KMS-11 (cell line): ENCODE measurements at regions not wholly inside any gene's neighbourhood (a gene's known extent, or its start where the extent isn't known, plus 50 kb on each side); places are given as distances from the start of the nearest gene placed in this dataset.

ENCODE experiments used
- H2AFZ ChIP-seq: fragments of 200-600 bp; sonication (generic); 2 replicates; pipeline ENCODE4 v1.6.1; 2016; ENCODE audit warnings: antibody characterized with exemption, mixed run types, low read depth
- H3K27ac ChIP-seq: fragments of 200-600 bp; sonication (generic); 2 replicates; pipeline ENCODE4 v1.6.1; 2016; ENCODE audit warnings: mild to moderate bottlenecking, mixed run types
- H3K27me3 ChIP-seq: fragments of 200-600 bp; sonication (generic); 2 replicates; pipeline ENCODE4 v1.6.1; 2017; ENCODE audit warnings: mild to moderate bottlenecking, low read depth, mixed run types, moderate library complexity; ENCODE audit not compliant: insufficient read depth
- H3K36me3 ChIP-seq: fragments of 200-600 bp; sonication (generic); 2 replicates; pipeline ENCODE4 v1.6.1; 2017; ENCODE audit warnings: mild to moderate bottlenecking, mixed run types; ENCODE audit not compliant: insufficient read depth
- H3K4me1 ChIP-seq: fragments of 200-600 bp; sonication (generic); 2 replicates; pipeline ENCODE4 v1.6.1; 2016; ENCODE audit warnings: mild to moderate bottlenecking, low read depth, mixed run types; ENCODE audit not compliant: poor library complexity, severe bottlenecking
- H3K4me2 ChIP-seq: fragments of 200-600 bp; sonication (generic); 2 replicates; pipeline ENCODE4 v1.7.0; 2016; ENCODE audit warnings: mild to moderate bottlenecking, mixed run types
- H3K4me3 ChIP-seq: fragments of 200-600 bp; sonication (generic); IDR thresholded peaks from 2 replicates; pipeline ENCODE4 v1.6.1; 2017; ENCODE audit warnings: low read depth, low read length, mixed read lengths; ENCODE audit not compliant: insufficient read depth
- H3K79me2 ChIP-seq: fragments of 200-600 bp; sonication (generic); 2 replicates; pipeline ENCODE4 v1.6.1; 2016; ENCODE audit warnings: low read depth, mixed run types; ENCODE audit not compliant: insufficient read depth
- H3K9ac ChIP-seq: fragments of 200-600 bp; sonication (generic); 2 replicates; pipeline ENCODE4 v1.6.1; 2016; ENCODE audit warnings: mild to moderate bottlenecking, mixed run types
- H4K20me1 ChIP-seq: fragments of 200-600 bp; sonication (generic); 2 replicates; pipeline ENCODE4 v1.6.1; 2016; ENCODE audit warnings: mild to moderate bottlenecking, mixed run types; ENCODE audit not compliant: insufficient read depth
- CTCF ChIP-seq: fragments of 200-600 bp; sonication (generic); conservative IDR thresholded peaks from 2 replicates; pipeline ENCODE4 v1.6.1; 2017; ENCODE audit warnings: low read depth, mild to moderate bottlenecking, antibody characterized with exemption, low read length, moderate library complexity, mixed read lengths

- Histone ChIP-seq H3K9ac (no peak overlapping the region), H3K4me3 (no peak overlapping the region), H3K4me1 (no peaks in the 10 kb centered on the region), H4K20me1 (no peaks in the 10 kb centered on the region), H3K4me2 (no peak overlapping the region), H3K27me3 (no peaks in the 10 kb centered on the region), H3K27ac (no peak overlapping the region), H3K36me3 (no peaks in the 10 kb centered on the region), H3K79me2 (no peaks in the 10 kb centered on the region), H2AFZ (no peak overlapping the region)
- no peak for TF ChIP-seq CTCF
These were observed 212.4 kb downstream of the TLE1 start for GRCh38 chr9:81476813-81477490.

GRCh38 chr9:81474792-81475191 is 214.6 kb downstream of the TLE1 start:
- Histone ChIP-seq H3K79me2 (no peaks in the 10 kb centered on the region), H3K4me1 (no peaks in the 10 kb centered on the region), H3K27me3 (no peaks in the 10 kb centered on the region), H4K20me1 (no peaks in the 10 kb centered on the region), H3K27ac (no peak overlapping the region), H3K36me3 (no peaks in the 10 kb centered on the region), H3K4me3 (no peak overlapping the region), H3K9ac (no peak overlapping the region), H2AFZ (no peak overlapping the region), H3K4me2 (no peak overlapping the region)
- TF ChIP-seq CTCF, result no peak

- Histone ChIP-seq H2AFZ (no peak overlapping the region), H3K4me2 (no peak overlapping the region)
- TF ChIP-seq CTCF, result no peak
These were observed 215.2 kb downstream of the TLE1 start for GRCh38 chr9:81474125-81474524.

GRCh38 chr9:81473708-81474107 is 215.6 kb downstream of the TLE1 start:
- no peaks in the 10 kb centered on the region for H3K79me2 ChIP-seq
- H3K36me3 ChIP-seq, result no peaks in the 10 kb centered on the region
- no peak overlapping the region for H2AFZ ChIP-seq
- no peaks in the 10 kb centered on the region for H4K20me1 ChIP-seq
- no peak overlapping the region for H3K9ac ChIP-seq
- no peak for TF ChIP-seq CTCF
- H3K4me1 ChIP-seq, result no peaks in the 10 kb centered on the region
- no peak overlapping the region for H3K27ac ChIP-seq
- H3K4me2 ChIP-seq, result no peak overlapping the region
- H3K27me3 ChIP-seq, result no peaks in the 10 kb centered on the region
- H3K4me3 ChIP-seq, result no peak overlapping the region

More at GRCh38 chr9:81474125-81474524, 215.2 kb downstream of the TLE1 start:
- Histone ChIP-seq H3K9ac (no peak overlapping the region), H3K27me3 (no peaks in the 10 kb centered on the region), H3K79me2 (no peaks in the 10 kb centered on the region), H3K4me1 (no peaks in the 10 kb centered on the region), H3K4me3 (no peak overlapping the region), H4K20me1 (no peaks in the 10 kb centered on the region), H3K27ac (no peak overlapping the region), H3K36me3 (no peaks in the 10 kb centered on the region)
